ENCODE measurements at regions not wholly inside any gene's neighbourhood (a gene's known extent, or its start where the extent isn't known, plus 50 kb on each side); places are given as distances from the start of the nearest gene placed in this dataset.
A peak's percentile ranks its signal among the peaks of the same experiment; 100 is the strongest.
"Not testable (repeated sequence)": the region's sequence is repeated elsewhere in the genome, so short reads cannot be mapped to it uniquely, and the experiment has no call there.

GRCh38 chr3:65172209-65172608, 484.4 kb upstream of the ADAMTS9 start:
- DNase-seq (ENCODE audit: low read depth) = no peak

- DNase-seq (ENCODE audit: low read depth) = peak; percentile 41
Observed at GRCh38 chr3:65170390-65171042, 482.7 kb upstream of the ADAMTS9 start.

GRCh38 chr3:65169961-65170360, 482.2 kb upstream of the ADAMTS9 start:
- no peak for DNase-seq (ENCODE audit: low read depth)

- DNase-seq (ENCODE audit: low read depth) = no peak
Observed at GRCh38 chr3:65168547-65168946, 480.7 kb upstream of the ADAMTS9 start.

- no peak for DNase-seq (ENCODE audit: low read depth)
Observed at GRCh38 chr3:65166531-65166930, 478.7 kb upstream of the ADAMTS9 start.

GRCh38 chr3:65158023-65158422, 470.2 kb upstream of the ADAMTS9 start:
- DNase-seq (ENCODE audit: low read depth) = no peak

GRCh38 chr3:65153850-65154512, 466.2 kb upstream of the ADAMTS9 start:
- DNase-seq (ENCODE audit: low read depth) = no peak

- no peak for DNase-seq (ENCODE audit: low read depth)
Observed at GRCh38 chr3:65151666-65152065, 463.9 kb upstream of the ADAMTS9 start.

- DNase-seq (ENCODE audit: low read depth) = no peak
Observed at GRCh38 chr3:65149877-65150276, 462.1 kb upstream of the ADAMTS9 start.

GRCh38 chr3:65148687-65149086, 460.9 kb upstream of the ADAMTS9 start:
- no peak for DNase-seq (ENCODE audit: low read depth)

- DNase-seq (ENCODE audit: low read depth) = no peak
Observed at GRCh38 chr3:65146179-65146578, 458.4 kb upstream of the ADAMTS9 start.

- no peak for DNase-seq (ENCODE audit: low read depth)
Observed at GRCh38 chr3:65145680-65146079, 457.9 kb upstream of the ADAMTS9 start.

GRCh38 chr3:65144791-65145351, 457.1 kb upstream of the ADAMTS9 start:
- no peak for DNase-seq (ENCODE audit: low read depth)

- no peak for DNase-seq (ENCODE audit: low read depth)
Observed at GRCh38 chr3:65142456-65142855, 454.7 kb upstream of the ADAMTS9 start.

- no peak for DNase-seq (ENCODE audit: low read depth)
Observed at GRCh38 chr3:65138556-65138955, 450.8 kb upstream of the ADAMTS9 start.

- DNase-seq (ENCODE audit: low read depth) = not testable (repeated sequence)
Observed at GRCh38 chr3:65133752-65134151, 446.0 kb upstream of the ADAMTS9 start.

GRCh38 chr3:65130782-65131181, 443.0 kb upstream of the ADAMTS9 start:
- DNase-seq (ENCODE audit: low read depth) = no peak

- no peak for DNase-seq (ENCODE audit: low read depth)
Observed at GRCh38 chr3:65128346-65128745, 440.5 kb upstream of the ADAMTS9 start.

GRCh38 chr3:65126527-65127410, 439.0 kb upstream of the ADAMTS9 start:
- DNase-seq (ENCODE audit: low read depth) = peak; percentile 42

GRCh38 chr3:65120156-65120555, 432.4 kb upstream of the ADAMTS9 start:
- DNase-seq (ENCODE audit: low read depth) = not testable (repeated sequence)

GRCh38 chr3:65118912-65119499, 431.2 kb upstream of the ADAMTS9 start:
- DNase-seq (ENCODE audit: low read depth) = no peak

- no peak for DNase-seq (ENCODE audit: low read depth)
Observed at GRCh38 chr3:65114041-65114440, 426.2 kb upstream of the ADAMTS9 start.

Measured in GM04504 (cell line).